ENCODE measurements at regions not wholly inside any gene's neighbourhood (a gene's known extent, or its start where the extent isn't known, plus 50 kb on each side); places are given as distances from the start of the nearest gene placed in this dataset.

DNA sequence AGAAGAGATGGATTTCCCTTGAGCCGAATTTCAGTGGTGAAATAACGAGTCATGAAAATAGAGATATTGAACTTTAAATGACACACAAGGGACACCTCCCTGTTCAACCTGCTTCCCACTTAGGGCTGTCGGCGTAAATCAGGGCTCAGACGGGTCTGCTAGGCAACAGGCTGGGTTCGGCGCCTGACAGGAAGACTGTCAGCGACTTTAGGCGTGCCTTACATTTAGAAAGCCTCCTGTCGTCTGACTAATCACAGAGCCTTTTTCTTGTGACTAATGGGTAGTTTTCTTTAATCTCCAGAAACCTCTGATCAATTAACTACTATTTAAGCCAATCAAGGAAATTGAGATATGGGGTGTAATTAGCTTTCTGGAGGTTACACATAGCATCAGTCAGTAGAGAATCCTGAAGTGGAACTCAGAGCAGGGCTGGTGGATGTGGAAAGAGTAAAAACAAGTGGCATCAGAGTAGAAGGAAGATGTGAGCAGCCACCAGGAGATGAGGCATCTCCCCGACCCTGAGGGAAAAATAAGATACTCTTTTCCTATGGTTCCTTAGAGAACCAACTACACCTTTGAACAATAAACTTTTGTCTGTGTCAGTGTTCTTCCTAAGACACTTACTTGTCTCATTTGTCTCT, 86.2 kb upstream of the HS3ST1 start:
- Histone ChIP-seq H3K9ac (ENCODE audit: insufficient read length, low read depth) (no peak overlapping the region), H3K4me1 (ENCODE audit: insufficient read depth, insufficient read length) (no peaks in the 10 kb centered on the region), H3K36me3 (ENCODE audit: insufficient read depth, insufficient read length, low read length) (no peaks in the 10 kb centered on the region), H3K4me3 (ENCODE audit: insufficient read length, low read depth) (no peak overlapping the region), H3K27me3 (ENCODE audit: insufficient read depth, insufficient read length) (no peaks in the 10 kb centered on the region), H3K9me3 (ENCODE audit: insufficient read depth, low read length) (no peaks in the 10 kb centered on the region)
- no peak for DNase-seq (ENCODE audit: low read depth, low spot score)
- TF ChIP-seq ZNF274 (IDR thresholded peaks at IDR 0.05; ENCODE audit: low read depth, low read length) (no peak), SUZ12 (IDR thresholded peaks at IDR 0.05; ENCODE audit: extremely low read depth, insufficient read depth, insufficient read length) (no peak), YY1 (IDR thresholded peaks at IDR 0.05; ENCODE audit: insufficient read depth, insufficient read length) (no peak)

DNA sequence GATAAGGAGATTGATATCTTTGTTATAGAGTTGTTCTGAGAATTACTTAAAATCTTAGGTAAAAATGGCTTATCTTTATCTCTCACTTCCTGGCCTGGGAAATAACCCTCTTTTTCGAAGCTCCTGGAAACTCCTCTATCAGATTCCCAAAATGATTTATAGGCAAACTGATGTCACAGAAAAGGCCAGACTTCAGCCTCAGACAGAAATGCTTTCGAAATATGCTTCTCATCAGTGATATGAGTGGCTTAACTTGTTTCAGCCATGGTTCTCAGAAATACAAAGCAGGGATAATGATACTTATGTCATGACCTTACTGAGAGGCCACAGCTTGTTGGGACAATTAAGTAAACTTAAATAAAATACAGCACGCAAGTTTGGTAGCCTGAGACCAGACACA, 85.3 kb upstream of the HS3ST1 start:
- DNase-seq (ENCODE audit: low read depth, low spot score) = no peak
- Histone ChIP-seq H3K9ac (ENCODE audit: insufficient read length, low read depth) (no peak overlapping the region), H3K4me1 (ENCODE audit: insufficient read depth, insufficient read length) (no peaks in the 10 kb centered on the region), H3K36me3 (ENCODE audit: insufficient read depth, insufficient read length, low read length) (no peaks in the 10 kb centered on the region), H3K4me3 (ENCODE audit: insufficient read length, low read depth) (no peak overlapping the region), H3K27me3 (ENCODE audit: insufficient read depth, insufficient read length) (no peaks in the 10 kb centered on the region), H3K9me3 (ENCODE audit: insufficient read depth, low read length) (no peaks in the 10 kb centered on the region)
- TF ChIP-seq ZNF274 (IDR thresholded peaks at IDR 0.05; ENCODE audit: low read depth, low read length) (no peak), SUZ12 (IDR thresholded peaks at IDR 0.05; ENCODE audit: extremely low read depth, insufficient read depth, insufficient read length) (no peak), YY1 (IDR thresholded peaks at IDR 0.05; ENCODE audit: insufficient read depth, insufficient read length) (no peak)

DNA sequence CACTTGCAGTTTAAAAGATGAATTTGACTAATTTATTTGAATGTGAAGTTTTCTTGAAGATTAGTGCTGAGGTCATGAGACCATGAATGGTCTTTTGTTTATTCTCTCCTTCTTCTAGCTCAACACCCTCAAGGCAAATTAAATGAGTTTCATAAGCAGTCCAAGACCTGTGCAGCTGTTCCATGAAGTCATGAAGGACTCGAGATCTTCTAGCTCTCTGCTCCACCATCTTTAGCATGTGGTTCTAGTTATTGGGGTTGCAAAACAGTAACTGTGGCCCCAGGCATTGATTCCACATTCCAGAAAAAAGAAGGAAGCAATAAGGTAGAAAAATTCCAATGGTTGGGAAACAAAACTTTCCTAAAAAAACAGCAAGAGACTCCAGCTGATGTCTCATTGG, 84.2 kb upstream of the HS3ST1 start:
- Histone ChIP-seq H3K4me1 (ENCODE audit: insufficient read depth, insufficient read length) (no peaks in the 10 kb centered on the region), H3K36me3 (ENCODE audit: insufficient read depth, insufficient read length, low read length) (no peaks in the 10 kb centered on the region), H3K27me3 (ENCODE audit: insufficient read depth, insufficient read length) (no peaks in the 10 kb centered on the region), H3K9ac (ENCODE audit: insufficient read length, low read depth) (no peak overlapping the region), H3K4me3 (ENCODE audit: insufficient read length, low read depth) (no peak overlapping the region), H3K9me3 (ENCODE audit: insufficient read depth, low read length) (no peaks in the 10 kb centered on the region)
- TF ChIP-seq ZNF274 (IDR thresholded peaks at IDR 0.05; ENCODE audit: low read depth, low read length) (no peak), YY1 (IDR thresholded peaks at IDR 0.05; ENCODE audit: insufficient read depth, insufficient read length) (no peak), SUZ12 (IDR thresholded peaks at IDR 0.05; ENCODE audit: extremely low read depth, insufficient read depth, insufficient read length) (no peak)
- DNase-seq (ENCODE audit: low read depth, low spot score) = no peak

DNA sequence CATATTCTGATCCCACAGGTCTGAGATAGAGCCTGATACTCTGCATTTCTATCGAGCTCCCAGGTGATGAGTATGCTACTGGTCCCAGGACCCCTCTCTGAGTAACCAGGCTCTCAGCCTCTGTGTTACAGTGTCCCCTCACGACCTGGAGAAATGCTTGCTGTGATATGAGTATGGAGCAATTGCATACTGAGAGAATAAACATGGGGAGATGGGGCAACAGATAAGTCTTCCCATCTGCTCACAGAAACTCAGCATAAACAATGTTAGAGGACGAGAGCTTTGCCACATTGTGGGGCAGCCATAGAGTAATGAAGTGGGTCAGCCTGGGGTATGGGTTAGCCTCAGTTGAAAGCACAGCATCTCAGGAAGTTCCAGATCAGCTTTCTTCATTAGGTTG, 82.6 kb upstream of the HS3ST1 start:
- no peak for TF ChIP-seq SUZ12 (IDR thresholded peaks at IDR 0.05; ENCODE audit: extremely low read depth, insufficient read depth, insufficient read length)
- no peak for TF ChIP-seq YY1 (IDR thresholded peaks at IDR 0.05; ENCODE audit: insufficient read depth, insufficient read length)
- TF ChIP-seq ZNF274 (IDR thresholded peaks at IDR 0.05; ENCODE audit: low read depth, low read length) = no peak
- no peaks in the 10 kb centered on the region for H3K36me3 ChIP-seq (ENCODE audit: insufficient read depth, insufficient read length, low read length)
- no peaks in the 10 kb centered on the region for H3K27me3 ChIP-seq (ENCODE audit: insufficient read depth, insufficient read length)
- DNase-seq (ENCODE audit: low read depth, low spot score) = no peak
- no peaks in the 10 kb centered on the region for H3K9me3 ChIP-seq (ENCODE audit: insufficient read depth, low read length)
- no peak overlapping the region for H3K9ac ChIP-seq (ENCODE audit: insufficient read length, low read depth)
- no peak overlapping the region for H3K4me3 ChIP-seq (ENCODE audit: insufficient read length, low read depth)
- H3K4me1 ChIP-seq (ENCODE audit: insufficient read depth, insufficient read length) = no peaks in the 10 kb centered on the region

DNA sequence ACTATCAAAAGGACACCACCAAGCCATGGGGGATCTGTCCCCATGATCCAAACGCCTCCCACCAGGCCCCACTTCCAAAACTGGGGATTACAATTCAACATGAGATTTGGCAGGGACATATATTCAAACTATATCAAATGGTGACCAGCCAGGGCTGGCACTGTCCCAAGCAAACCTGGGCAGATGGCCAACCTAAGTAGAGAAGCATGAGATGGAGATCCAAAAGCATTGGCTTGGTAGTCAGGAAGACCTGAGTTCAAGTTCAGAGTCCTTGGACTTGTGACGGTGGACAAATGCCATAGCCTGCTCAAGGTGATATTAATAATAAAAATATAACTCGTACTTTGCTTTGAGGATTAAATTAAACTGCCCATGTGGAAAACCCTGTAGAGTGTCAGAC, 79.2 kb upstream of the HS3ST1 start:
- no peak overlapping the region for H3K9ac ChIP-seq (ENCODE audit: insufficient read length, low read depth)
- no peak for DNase-seq (ENCODE audit: low read depth, low spot score)
- H3K9me3 ChIP-seq (ENCODE audit: insufficient read depth, low read length) = no peaks in the 10 kb centered on the region
- H3K4me3 ChIP-seq (ENCODE audit: insufficient read length, low read depth) = no peak overlapping the region
- no peak for TF ChIP-seq ZNF274 (IDR thresholded peaks at IDR 0.05; ENCODE audit: low read depth, low read length)
- TF ChIP-seq YY1 (IDR thresholded peaks at IDR 0.05; ENCODE audit: insufficient read depth, insufficient read length) = no peak
- no peak for TF ChIP-seq SUZ12 (IDR thresholded peaks at IDR 0.05; ENCODE audit: extremely low read depth, insufficient read depth, insufficient read length)
- no peaks in the 10 kb centered on the region for H3K4me1 ChIP-seq (ENCODE audit: insufficient read depth, insufficient read length)
- no peaks in the 10 kb centered on the region for H3K27me3 ChIP-seq (ENCODE audit: insufficient read depth, insufficient read length)
- H3K36me3 ChIP-seq (ENCODE audit: insufficient read depth, insufficient read length, low read length) = no peaks in the 10 kb centered on the region

DNA sequence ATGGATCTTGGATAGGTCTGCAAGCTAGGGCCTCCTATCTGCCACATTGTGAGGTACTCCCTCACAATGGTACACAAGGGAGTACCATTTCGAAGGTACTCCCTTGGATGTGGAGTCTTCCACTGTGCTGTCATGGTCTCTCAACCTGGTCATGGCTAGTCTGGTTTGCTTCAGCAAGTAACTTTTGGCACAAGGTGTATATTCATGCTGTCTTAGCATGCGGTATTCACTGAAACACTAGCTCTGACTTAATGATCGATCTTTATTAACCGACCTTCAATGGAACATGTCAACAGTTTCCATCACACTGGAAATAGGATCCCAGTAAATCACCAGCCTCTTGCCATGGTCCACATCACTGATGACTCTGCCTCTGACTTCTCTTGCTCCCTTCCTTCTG, 77.5 kb upstream of the HS3ST1 start:
- no peak overlapping the region for H3K4me3 ChIP-seq (ENCODE audit: insufficient read length, low read depth)
- no peaks in the 10 kb centered on the region for H3K36me3 ChIP-seq (ENCODE audit: insufficient read depth, insufficient read length, low read length)
- no peak overlapping the region for H3K9ac ChIP-seq (ENCODE audit: insufficient read length, low read depth)
- H3K27me3 ChIP-seq (ENCODE audit: insufficient read depth, insufficient read length) = no peaks in the 10 kb centered on the region
- H3K9me3 ChIP-seq (ENCODE audit: insufficient read depth, low read length) = no peaks in the 10 kb centered on the region
- TF ChIP-seq YY1 (IDR thresholded peaks at IDR 0.05; ENCODE audit: insufficient read depth, insufficient read length) (no peak), SUZ12 (IDR thresholded peaks at IDR 0.05; ENCODE audit: extremely low read depth, insufficient read depth, insufficient read length) (no peak), ZNF274 (IDR thresholded peaks at IDR 0.05; ENCODE audit: low read depth, low read length) (no peak)
- no peak for DNase-seq (ENCODE audit: low read depth, low spot score)
- H3K4me1 ChIP-seq (ENCODE audit: insufficient read depth, insufficient read length) = no peaks in the 10 kb centered on the region

DNA sequence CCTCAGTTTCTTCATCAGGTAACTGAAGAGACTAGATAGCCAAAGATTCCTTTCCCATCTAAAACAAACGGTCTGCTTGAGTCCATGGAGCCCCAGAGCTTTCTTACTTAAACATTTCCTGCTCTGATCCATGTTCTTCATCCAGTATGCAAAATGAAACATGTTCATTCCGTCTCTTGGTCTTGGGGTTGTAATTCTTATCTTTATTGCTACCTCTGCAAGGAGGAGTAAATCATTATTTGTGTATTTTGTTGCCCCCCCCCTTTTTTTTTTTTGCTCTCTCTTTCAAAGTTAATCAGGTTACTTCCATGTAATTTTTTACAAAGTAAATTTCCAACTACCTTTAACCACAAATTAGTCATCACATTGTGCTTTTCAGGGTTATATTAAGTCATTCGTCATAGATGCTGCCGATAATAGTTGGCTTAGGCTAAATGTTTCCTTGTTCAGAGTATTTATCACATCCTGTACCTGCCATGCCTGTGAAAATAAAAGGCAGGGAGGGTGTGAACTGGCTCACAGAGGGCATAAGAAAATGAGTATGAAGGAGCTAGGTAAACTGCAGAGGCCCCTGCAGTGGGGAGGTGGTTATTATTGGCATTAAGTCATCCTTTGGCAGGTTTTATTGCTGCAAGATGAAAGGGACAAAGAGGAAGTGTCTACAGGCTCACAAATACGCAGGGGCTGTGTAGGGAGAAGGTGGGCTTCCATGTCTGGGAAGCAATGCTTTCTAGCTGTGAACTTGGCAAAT, 76.7 kb upstream of the HS3ST1 start:
- H3K27me3 ChIP-seq (ENCODE audit: insufficient read depth, insufficient read length) = no peaks in the 10 kb centered on the region
- no peaks in the 10 kb centered on the region for H3K9me3 ChIP-seq (ENCODE audit: insufficient read depth, low read length)
- no peak for TF ChIP-seq ZNF274 (IDR thresholded peaks at IDR 0.05; ENCODE audit: low read depth, low read length)
- TF ChIP-seq YY1 (IDR thresholded peaks at IDR 0.05; ENCODE audit: insufficient read depth, insufficient read length) = no peak
- no peak overlapping the region for H3K9ac ChIP-seq (ENCODE audit: insufficient read length, low read depth)
- no peak for DNase-seq (ENCODE audit: low read depth, low spot score)
- H3K36me3 ChIP-seq (ENCODE audit: insufficient read depth, insufficient read length, low read length) = no peaks in the 10 kb centered on the region
- no peaks in the 10 kb centered on the region for H3K4me1 ChIP-seq (ENCODE audit: insufficient read depth, insufficient read length)
- H3K4me3 ChIP-seq (ENCODE audit: insufficient read length, low read depth) = no peak overlapping the region

All from NT2/D1 (cell line).